CD4-positive, alpha-beta T cell treated with Interleukin-2 at 100 ng/mL for 4 hours (primary cell): ENCODE measurements at regions not wholly inside any gene's neighbourhood (a gene's known extent, or its start where the extent isn't known, plus 50 kb on each side); places are given as distances from the start of the nearest gene placed in this dataset.

Experiments used
- DNase-seq: peaks from one replicate; pipeline ENCODE4 v3.0.0-alpha.2; 2020; ENCODE audit warnings: low spot score

DNA sequence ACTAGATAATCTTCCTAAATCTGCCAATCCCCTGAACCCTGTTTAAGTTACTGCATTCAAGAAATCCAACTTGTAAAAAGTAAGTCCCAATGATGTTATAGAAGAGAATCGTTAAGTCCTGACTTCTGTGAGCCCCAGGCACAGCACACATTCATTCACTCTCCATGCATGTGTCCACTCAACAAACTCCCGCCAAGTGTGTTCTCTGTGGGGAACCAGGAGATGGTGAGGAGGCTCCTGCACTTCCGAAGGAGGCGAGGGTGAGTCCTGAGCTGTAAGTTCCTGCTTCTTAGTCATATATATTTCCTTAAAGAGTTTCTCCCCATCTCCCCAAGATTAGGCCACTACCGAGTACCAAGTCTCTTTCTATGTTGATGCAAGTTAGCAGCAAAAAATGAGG lies 635.0 kb upstream of the ID2 start:
- no peak for DNase-seq

GRCh38 chr2:8049176-8049575 lies 632.7 kb upstream of the ID2 start:
- DNase-seq, result no peak

DNA sequence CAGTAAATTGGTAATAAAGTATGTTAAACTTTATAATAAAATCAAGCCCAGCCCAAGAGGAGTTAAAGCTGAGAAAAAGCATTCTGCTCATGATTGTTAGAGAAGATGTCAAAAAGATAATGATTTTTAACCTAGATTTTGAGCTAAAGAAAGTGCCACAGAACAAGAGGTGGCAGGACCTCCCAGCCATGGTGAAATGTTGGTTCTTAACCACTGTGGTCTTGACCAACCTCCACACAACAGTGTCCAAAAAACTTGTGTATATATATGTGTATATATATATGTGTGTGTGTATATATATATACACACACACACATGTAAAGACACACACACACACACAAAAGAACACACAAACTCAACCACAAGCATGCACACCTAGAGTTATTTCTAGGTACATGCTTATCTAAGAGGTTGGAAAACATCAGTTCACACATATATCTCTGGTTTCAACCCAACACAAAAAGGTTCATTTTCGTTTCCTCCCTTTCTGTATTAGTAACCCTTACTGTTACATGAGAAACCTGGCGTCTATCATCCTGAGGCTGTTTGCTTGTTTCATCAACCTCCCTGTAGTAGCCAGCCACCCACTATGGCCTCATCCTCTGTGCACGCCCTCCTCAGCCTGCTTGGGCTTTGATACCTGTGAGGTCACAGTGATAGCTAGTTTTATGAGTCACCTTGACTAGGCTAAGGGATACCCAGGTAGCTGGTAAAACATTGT lies 631.8 kb upstream of the ID2 start:
- DNase-seq, result no peak

- DNase-seq, result no peak
Observed at GRCh38 chr2:8053216-8053615, 628.6 kb upstream of the ID2 start.

DNA sequence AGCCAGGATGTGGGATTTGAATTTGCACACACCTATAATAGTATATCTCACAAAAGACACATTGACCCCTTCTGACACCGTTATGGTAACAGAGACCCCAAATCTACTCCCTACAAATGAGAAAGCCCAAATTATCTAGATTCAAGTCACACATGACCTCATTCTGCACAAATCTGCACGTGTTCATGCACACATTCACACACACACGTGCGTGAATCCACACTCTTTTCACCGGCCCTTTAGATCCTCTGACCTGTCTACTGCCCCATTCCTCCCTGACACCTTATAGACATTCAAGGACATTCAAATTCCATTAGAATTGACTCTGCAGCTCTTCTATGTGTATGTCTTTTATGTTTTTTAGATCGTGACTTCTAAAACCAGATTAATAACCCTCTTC lies 627.8 kb upstream of the ID2 start:
- DNase-seq, result no peak

DNA sequence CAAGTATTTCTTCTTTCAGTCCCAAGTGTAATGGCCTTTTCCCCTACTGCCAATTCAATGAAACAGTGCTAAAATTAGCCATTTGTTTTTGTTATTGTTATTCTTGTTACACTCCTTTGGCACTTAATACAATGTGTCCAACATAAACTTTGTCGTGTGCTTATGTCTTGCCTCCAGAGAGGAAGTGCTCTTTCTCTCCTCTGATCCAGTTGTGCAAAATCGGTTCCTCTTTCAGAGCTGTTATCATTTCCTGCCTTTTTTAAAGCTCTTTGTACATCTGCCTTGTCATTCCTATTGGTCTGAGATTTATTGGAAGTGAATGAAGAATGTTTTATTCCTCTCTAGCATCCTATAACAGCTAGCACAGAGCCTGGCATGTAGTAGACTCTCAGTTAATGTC lies 623.2 kb upstream of the ID2 start:
- DNase-seq, result no peak

GRCh38 chr2:8059255-8059654 lies 622.6 kb upstream of the ID2 start:
- no peak for DNase-seq

- no peak for DNase-seq
Observed at GRCh38 chr2:8059794-8060193, 622.1 kb upstream of the ID2 start.

- no peak for DNase-seq
Observed at GRCh38 chr2:8061219-8061618, 620.6 kb upstream of the ID2 start.

DNA sequence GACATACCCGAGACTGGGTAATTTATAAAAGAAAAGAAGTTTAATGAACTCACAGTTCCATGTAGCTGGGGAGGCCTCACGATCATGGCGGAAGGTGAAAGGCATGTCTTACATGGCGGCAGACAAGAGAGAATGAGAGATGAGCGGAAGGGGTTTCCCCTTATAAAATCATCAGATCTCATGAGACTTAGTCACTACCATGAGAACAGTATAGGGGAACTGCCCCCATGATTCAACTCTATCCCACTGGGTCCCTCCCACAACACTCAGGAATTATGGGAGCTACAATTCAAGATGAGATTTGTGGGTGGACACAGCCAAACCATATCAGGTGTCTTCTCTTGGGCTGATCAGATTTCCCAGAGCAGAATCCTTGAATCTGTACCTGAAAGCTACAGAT lies 617.3 kb upstream of the ID2 start:
- DNase-seq, result no peak

GRCh38 chr2:8065191-8065590 lies 616.7 kb upstream of the ID2 start:
- no peak for DNase-seq

GRCh38 chr2:8067784-8068336 lies 614.0 kb upstream of the ID2 start:
- no peak for DNase-seq

GRCh38 chr2:8072907-8073306 lies 608.9 kb upstream of the ID2 start:
- DNase-seq, result no peak

- DNase-seq, result no peak
Observed at GRCh38 chr2:8073916-8074315, 607.9 kb upstream of the ID2 start.

- DNase-seq, result peak; percentile 7
Observed at GRCh38 chr2:8076448-8077342, 605.2 kb upstream of the ID2 start.

DNA sequence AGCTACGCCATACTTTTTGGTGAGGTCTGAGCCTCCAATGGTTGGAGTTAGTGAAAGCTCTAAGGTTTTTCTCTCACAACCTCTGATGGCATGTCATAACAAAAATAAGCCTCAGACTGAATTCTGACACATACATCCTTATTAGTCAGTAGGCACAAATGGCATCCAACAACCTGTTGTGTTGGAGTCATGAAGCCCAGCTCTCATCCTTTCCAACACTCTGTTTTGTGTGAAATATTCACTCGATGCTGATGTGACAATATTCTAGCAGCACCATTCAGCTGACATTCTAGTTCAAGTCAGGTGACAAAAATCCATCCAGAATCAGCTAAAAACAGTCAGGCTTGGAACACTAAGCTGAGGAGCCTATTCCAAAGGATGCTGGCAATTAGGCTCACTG lies 603.2 kb upstream of the ID2 start:
- DNase-seq, result no peak

DNA sequence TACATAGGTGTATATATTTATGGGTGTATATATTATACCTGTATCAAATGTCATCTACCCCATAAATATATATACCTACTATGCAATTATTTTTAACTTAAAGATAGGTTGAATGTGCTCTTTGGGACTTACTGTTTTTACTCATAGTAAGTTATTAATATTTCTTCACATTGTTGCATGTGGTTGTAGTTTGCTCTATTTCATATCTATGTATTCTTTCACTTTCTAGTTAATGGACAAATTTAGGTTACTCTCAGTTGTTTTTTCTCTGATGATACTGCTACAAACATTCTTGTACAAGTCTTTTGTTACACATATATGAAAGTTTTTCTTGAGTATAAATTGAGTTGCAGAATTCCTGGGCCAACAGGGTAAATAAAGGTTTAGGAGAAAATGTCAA lies 601.8 kb upstream of the ID2 start:
- no peak for DNase-seq

DNA sequence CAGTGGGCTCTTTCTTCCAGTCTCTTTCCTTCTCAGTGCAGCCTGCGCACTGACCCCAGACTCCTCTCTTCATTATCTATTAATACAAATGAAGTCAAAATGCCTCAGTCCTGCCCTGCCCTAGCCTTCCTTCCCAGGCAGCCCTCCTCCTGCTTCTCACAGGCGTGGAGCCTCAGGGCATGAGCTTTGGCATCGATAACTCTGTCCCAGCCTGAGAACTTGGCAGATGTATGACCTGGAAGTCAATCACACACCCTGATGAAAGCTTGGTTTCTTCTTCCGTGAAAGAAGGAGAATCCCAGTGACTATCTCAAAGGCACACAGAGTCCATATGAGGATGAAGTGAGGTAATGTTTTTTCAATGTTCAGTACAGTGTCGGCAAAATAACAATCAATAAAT lies 600.7 kb upstream of the ID2 start:
- no peak for DNase-seq

- no peak for DNase-seq
Observed at GRCh38 chr2:8082840-8083239, 599.0 kb upstream of the ID2 start.

- DNase-seq, result no peak
Observed at GRCh38 chr2:8086357-8086756, 595.5 kb upstream of the ID2 start.

- no peak for DNase-seq
Observed at GRCh38 chr2:8086796-8087479, 594.9 kb upstream of the ID2 start.

GRCh38 chr2:8087480-8087840 lies 594.4 kb upstream of the ID2 start:
- DNase-seq, result no peak

DNA sequence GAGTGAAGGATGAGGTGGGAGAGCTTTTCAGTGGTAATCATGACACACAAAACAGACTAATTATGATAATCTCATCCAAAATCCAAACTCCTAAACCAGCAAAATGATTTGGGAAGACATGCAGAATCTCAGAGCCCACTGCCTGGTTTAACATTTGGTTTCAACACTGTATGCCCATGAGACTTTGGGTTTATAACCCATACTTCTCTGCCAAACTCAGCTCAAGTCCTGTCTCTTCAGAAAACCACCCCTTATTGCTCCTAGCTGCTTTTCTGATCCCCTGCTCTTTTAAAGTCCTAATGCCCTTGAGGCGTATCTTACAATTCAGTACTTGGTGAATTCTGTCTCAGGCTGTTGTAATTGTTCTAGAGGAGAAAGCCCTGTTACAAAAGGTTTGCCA lies 593.0 kb upstream of the ID2 start:
- DNase-seq, result no peak
